Body of pancreas (tissue), 4 donors: ENCODE measurements at regions not wholly inside any gene's neighbourhood (a gene's known extent, or its start where the extent isn't known, plus 50 kb on each side); places are given as distances from the start of the nearest gene placed in this dataset.

Source experiments
- POLR2A ChIP-seq, 3 donors: fragments of 450-650 bp; IDR thresholded peaks; one replicate each; pipeline ENCODE4 v1.6.1; 2016; ENCODE audit warnings: antibody characterized with exemption in 3 of 3, mild to moderate bottlenecking in 2 of 3
- TF ChIP-seq, protein P1 (sequence below), 7 experiments: fragments of 450-650 bp in 4 of 7; fragments of 200-600 bp in 3 of 7; sonication (generic) in 3 of 7; IDR thresholded peaks; one replicate each; pipeline ENCODE4 v1.5.1; 2016 to 2019; ENCODE audit warnings: antibody characterized with exemption in 7 of 7

DNA sequence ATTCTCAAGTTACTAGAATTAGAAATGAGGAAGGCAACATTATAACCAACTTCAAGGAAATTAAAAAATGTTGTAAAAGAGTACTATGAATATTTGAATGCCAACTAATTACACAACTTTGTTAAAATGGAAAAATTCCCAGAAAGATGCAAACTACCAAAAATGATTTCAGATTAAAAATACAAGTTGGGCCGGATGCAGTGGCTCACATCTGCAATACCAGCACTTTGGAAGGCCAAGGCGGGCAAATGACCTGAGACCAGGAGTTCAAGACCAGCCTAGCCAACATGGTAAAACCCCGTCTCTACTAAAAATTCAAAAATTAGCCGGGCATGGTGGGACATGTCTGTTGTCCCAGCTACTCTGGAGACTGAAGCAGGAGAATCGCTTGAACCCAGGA lies 874.2 kb upstream of the GJE1 start:
- TF ChIP-seq, protein P1, sequence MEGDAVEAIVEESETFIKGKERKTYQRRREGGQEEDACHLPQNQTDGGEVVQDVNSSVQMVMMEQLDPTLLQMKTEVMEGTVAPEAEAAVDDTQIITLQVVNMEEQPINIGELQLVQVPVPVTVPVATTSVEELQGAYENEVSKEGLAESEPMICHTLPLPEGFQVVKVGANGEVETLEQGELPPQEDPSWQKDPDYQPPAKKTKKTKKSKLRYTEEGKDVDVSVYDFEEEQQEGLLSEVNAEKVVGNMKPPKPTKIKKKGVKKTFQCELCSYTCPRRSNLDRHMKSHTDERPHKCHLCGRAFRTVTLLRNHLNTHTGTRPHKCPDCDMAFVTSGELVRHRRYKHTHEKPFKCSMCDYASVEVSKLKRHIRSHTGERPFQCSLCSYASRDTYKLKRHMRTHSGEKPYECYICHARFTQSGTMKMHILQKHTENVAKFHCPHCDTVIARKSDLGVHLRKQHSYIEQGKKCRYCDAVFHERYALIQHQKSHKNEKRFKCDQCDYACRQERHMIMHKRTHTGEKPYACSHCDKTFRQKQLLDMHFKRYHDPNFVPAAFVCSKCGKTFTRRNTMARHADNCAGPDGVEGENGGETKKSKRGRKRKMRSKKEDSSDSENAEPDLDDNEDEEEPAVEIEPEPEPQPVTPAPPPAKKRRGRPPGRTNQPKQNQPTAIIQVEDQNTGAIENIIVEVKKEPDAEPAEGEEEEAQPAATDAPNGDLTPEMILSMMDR (IDR thresholded peaks at IDR 0.05): no peak
- no peak for TF ChIP-seq POLR2A (IDR thresholded peaks at IDR 0.05)
